Spleen (tissue), 11 donors: ENCODE measurements at regions not wholly inside any gene's neighbourhood (a gene's known extent, or its start where the extent isn't known, plus 50 kb on each side); places are given as distances from the start of the nearest gene placed in this dataset.
"Not testable (repeated sequence)": the region's sequence is repeated elsewhere in the genome, so short reads cannot be mapped to it uniquely, and the experiment has no call there.

Experiments used
- DNase-seq: peaks from one replicate; pipeline ENCODE4 v3.0.0-alpha.2; 2020
- H3K27ac ChIP-seq, 8 donors: fragments of 200-600 bp; sonication (generic) in 7 of 8; 1 replicate in 4 of 8; 2 replicates in 4 of 8; pipeline versions ENCODE4 v1.5.0 to v1.8.0; 2016 to 2021; ENCODE audit warnings: inconsistent platforms in 4 of 8, mild to moderate bottlenecking in 4 of 8, moderate library complexity in 1 of 8
- H3K27me3 ChIP-seq, 7 donors: fragments of 200-600 bp; sonication (generic) in 6 of 7; replicated peaks in 1 of 7; 1 replicate in 4 of 7; 2 replicates in 3 of 7; pipeline versions ENCODE4 v1.5.0 to v1.8.0; 2016 to 2021; ENCODE audit warnings: inconsistent platforms in 3 of 7, mild to moderate bottlenecking in 1 of 7
- H3K36me3 ChIP-seq, 6 donors: fragments of 200-600 bp; sonication (generic) in 5 of 6; 1 replicate in 4 of 6; 2 replicates in 2 of 6; pipeline versions ENCODE4 v1.5.0 to v1.8.0; 2016 to 2021; ENCODE audit warnings: inconsistent platforms in 2 of 6
- H3K4me1 ChIP-seq, 6 donors: fragments of 200-600 bp; sonication (generic) in 5 of 6; 1 replicate in 3 of 6; 2 replicates in 3 of 6; pipeline versions ENCODE4 v1.5.0 to v1.8.0; 2016 to 2021; ENCODE audit warnings: inconsistent platforms in 3 of 6
- H3K4me3 ChIP-seq, 8 donors: fragments of 200-600 bp; sonication (generic) in 7 of 8; 1 replicate in 4 of 8; 2 replicates in 4 of 8; pipeline versions ENCODE4 v1.5.0 to v1.8.0; 2016 to 2021; ENCODE audit warnings: inconsistent platforms in 4 of 8, mild to moderate bottlenecking in 4 of 8, moderate library complexity in 2 of 8
- H3K9me3 ChIP-seq, 8 donors: fragments of 200-600 bp; sonication (generic) in 7 of 8; 1 replicate in 4 of 8; 2 replicates in 4 of 8; pipeline versions ENCODE4 v1.5.0 to v1.8.0; 2016 to 2021; ENCODE audit warnings: inconsistent platforms in 4 of 8
- POLR2A ChIP-seq, 3 donors: fragments of 450-650 bp; IDR thresholded peaks; one replicate each; pipeline ENCODE4 v1.5.1; 2017; ENCODE audit warnings: antibody characterized with exemption in 3 of 3, mild to moderate bottlenecking in 1 of 3
- POLR2AphosphoS5 ChIP-seq, 3 donors: sonication (generic); formaldehyde crosslinking; IDR thresholded peaks; one replicate each; pipeline ENCODE4 v1.5.1; 2017; ENCODE audit warnings: antibody characterized with exemption in 3 of 3
- WGBS, 5 donors: extraction: QIAGEN DNeasy Blood & Tissue Kit in 3 of 5; methylation state at CpG; one replicate each; pipeline versions ENCODE4 v1.1.5 to v1.1.7; 2013 to 2018; 5-methylcytosine and 5-hydroxymethylcytosine counted together
- intact Hi-C: fragments of 100-400 bp; cut with DNase I; formaldehyde crosslinking; loops from one replicate; pipeline ENCODE4 v1.15.0; 2023; ENCODE audit warnings: low total_unique reads
- TF ChIP-seq, protein P1 (sequence below), 11 experiments: fragments of 200-600 bp in 7 of 11; fragments of 450-650 bp in 4 of 11; sonication (generic) in 4 of 11; IDR thresholded peaks in 8 of 11; conservative IDR thresholded peaks in 3 of 11; 1 replicate in 7 of 11; 2 replicates in 4 of 11; pipeline versions ENCODE4 v1.4.0 to v1.8.0; 2016 to 2021; ENCODE audit warnings: antibody characterized with exemption in 11 of 11, inconsistent platforms in 4 of 11, mild to moderate bottlenecking in 1 of 11
- donor health status: healthy with polysubstance abuse.
- donor health status: DM: no; HTN: no; CAD: no; lungs with moderate emphysema.
- donor health status: DM: no; HTN: no; CAD: no.
- donor health status: Bipolar disorder and iron deficiency.
- donor health status: healthy.
- donor health status: DM: no; HTN: no; CAD: no.
- donor health status: DM: yes; HTN: yes; CAD: no.

DNA sequence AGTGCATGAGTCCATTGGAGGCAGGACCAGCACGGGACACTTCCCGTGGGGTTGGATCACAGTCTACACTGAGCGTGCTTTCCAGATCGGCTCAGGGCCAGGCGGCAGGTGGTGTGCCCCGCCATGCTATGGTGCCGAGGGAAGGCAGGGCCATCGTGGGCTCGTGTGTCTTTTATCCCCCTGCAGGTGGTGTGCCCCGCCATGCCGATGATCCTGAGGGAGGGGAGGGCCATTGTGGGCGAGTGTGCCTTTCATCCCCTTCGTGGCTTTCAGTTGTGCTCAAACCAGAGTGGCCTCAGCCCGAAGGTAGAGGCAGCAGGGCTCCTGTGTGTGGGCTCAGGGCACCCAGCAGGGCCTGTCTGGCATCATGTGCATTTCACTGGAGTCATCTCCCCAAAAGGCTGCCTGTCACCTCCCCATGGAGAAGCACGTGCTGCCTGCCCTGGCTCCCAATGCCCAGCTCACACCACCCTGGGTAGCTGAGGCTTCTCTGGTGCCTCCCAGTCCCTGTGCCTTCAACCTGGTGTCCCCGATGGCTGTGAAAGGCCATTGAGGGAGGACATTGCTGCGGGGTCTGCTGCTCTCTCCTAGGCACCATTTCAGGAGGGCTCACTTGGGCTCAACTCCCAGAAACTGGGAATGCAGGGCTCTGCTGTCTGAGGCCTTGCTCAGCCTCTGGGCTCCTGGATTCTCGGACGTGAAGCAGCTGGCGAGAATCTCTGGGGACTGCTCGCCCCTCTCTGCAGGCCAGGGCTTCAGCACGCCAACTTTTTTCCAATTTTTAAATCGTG, 207.6 kb downstream of the NPIPB11 start:
- WGBS, 5 donors, result 86 to 96% (median 89%) methylated on average over 14 to 23 of the region's 23 CpGs
- no peaks in the 10 kb centered on the region for H3K27me3 ChIP-seq
- no peak overlapping the region for H3K4me3 ChIP-seq
- H3K4me1 ChIP-seq, result no peaks in the 10 kb centered on the region
- H3K9me3 ChIP-seq, result no peaks in the 10 kb centered on the region
- DNase-seq, result peak; percentile 56
- peaks cover 0 to 5% (median 0%) of the 10 kb centered on the region in 6 donors for H3K36me3 ChIP-seq
- intact Hi-C loops, result no loop called here
- H3K27ac ChIP-seq, result peak overlapping the region in 2 of 8 donors; percentile 14 to 30
- no peak for TF ChIP-seq POLR2AphosphoS5 (IDR thresholded peaks at IDR 0.05)

- TF ChIP-seq POLR2A (IDR thresholded peaks at IDR 0.05), result no peak
- TF ChIP-seq POLR2AphosphoS5 (IDR thresholded peaks at IDR 0.05), result no peak
- TF ChIP-seq, protein P1, sequence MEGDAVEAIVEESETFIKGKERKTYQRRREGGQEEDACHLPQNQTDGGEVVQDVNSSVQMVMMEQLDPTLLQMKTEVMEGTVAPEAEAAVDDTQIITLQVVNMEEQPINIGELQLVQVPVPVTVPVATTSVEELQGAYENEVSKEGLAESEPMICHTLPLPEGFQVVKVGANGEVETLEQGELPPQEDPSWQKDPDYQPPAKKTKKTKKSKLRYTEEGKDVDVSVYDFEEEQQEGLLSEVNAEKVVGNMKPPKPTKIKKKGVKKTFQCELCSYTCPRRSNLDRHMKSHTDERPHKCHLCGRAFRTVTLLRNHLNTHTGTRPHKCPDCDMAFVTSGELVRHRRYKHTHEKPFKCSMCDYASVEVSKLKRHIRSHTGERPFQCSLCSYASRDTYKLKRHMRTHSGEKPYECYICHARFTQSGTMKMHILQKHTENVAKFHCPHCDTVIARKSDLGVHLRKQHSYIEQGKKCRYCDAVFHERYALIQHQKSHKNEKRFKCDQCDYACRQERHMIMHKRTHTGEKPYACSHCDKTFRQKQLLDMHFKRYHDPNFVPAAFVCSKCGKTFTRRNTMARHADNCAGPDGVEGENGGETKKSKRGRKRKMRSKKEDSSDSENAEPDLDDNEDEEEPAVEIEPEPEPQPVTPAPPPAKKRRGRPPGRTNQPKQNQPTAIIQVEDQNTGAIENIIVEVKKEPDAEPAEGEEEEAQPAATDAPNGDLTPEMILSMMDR (IDR thresholded peaks at IDR 0.05 in 8 of 11, conservative IDR thresholded peaks at IDR 0.05 in 3 of 11), result no peak
- 90 to 100% (median 97%) methylated on average over 4 of the region's 4 CpGs for WGBS, 5 donors
- H3K4me3 ChIP-seq, result no peak overlapping the region
- H3K4me1 ChIP-seq, result no peaks in the 10 kb centered on the region
- no peaks in the 10 kb centered on the region for H3K27me3 ChIP-seq
- H3K36me3 ChIP-seq, result peaks cover 0 to 12% (median 0%) of the 10 kb centered on the region in 6 donors
- DNase-seq, result no peak
- intact Hi-C loops, result no loop called here
- H3K27ac ChIP-seq, result no peak overlapping the region
- H3K9me3 ChIP-seq, result no peaks in the 10 kb centered on the region
These were observed 208.3 kb downstream of the NPIPB11 start for GRCh38 chr16:29198231-29198630.

- H3K27me3 ChIP-seq, intact Hi-C loops, H3K4me3 ChIP-seq, H3K9me3 ChIP-seq, H3K27ac ChIP-seq, H3K4me1 ChIP-seq: not testable (repeated sequence)
- peaks cover 0 to 13% (median 0%) of the 10 kb centered on the region in 6 donors for H3K36me3 ChIP-seq
- peak; percentile 20 for DNase-seq
- 93 to 98% (median 97%) methylated on average over 5 of the region's 5 CpGs for WGBS, 5 donors
These were observed 208.9 kb downstream of the NPIPB11 start for GRCh38 chr16:29197494-29198100.

- intact Hi-C loops, H3K4me1 ChIP-seq, H3K27me3 ChIP-seq, DNase-seq, H3K4me3 ChIP-seq, H3K9me3 ChIP-seq, H3K27ac ChIP-seq: not testable (repeated sequence)
- 92 to 100% (median 95%) methylated on average over 1 of the region's 1 CpG for WGBS, 5 donors
- peaks cover 0 to 13% (median 0%) of the 10 kb centered on the region in 6 donors for H3K36me3 ChIP-seq
These were observed 209.8 kb downstream of the NPIPB11 start for GRCh38 chr16:29196746-29197145.

GRCh38 chr16:29195116-29195872, 210.4 kb downstream of the LAT start:
- H3K9me3 ChIP-seq, DNase-seq, intact Hi-C loops, H3K27ac ChIP-seq, H3K36me3 ChIP-seq, H3K27me3 ChIP-seq, H3K4me1 ChIP-seq, H3K4me3 ChIP-seq: not testable (repeated sequence)
- 79 to 93% (median 84%) methylated on average over 18 to 19 of the region's 19 CpGs for WGBS, 5 donors

DNA sequence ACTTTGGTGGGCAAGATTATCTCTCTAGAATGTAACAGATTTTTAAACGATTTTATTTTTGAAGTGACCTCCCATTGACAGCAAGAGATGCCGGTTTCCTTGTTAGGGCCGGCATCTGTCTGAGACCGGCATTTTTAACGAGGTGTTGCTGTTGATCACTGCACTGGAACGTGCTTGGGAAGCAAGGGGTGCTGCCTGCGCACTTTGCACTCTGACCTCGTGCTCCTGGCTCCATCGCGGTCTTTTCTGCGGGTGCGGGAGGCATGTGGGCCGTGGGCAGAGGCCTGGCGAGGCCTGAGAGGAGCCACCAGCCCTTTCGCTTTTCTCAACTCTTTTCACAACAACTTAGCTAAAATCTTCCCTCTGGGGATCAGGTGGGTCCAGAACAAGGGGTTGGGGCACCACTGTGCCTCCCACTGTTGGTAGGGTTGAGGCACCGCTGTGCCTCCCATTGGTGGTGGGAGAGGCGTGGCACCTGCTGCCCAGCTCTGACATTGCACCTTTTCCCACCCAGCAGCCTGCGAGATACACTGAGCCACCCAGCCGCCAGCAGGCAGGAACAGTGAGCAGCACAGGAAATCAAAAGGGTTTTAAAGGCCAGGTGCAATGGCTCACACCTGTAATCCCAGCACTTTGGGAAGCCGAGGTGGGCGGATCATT, 209.5 kb downstream of the LAT start:
- WGBS, 5 donors, result 89 to 93% (median 89%) methylated on average over 14 to 18 of the region's 21 CpGs
- H3K9me3 ChIP-seq, H3K27me3 ChIP-seq, H3K4me1 ChIP-seq, H3K4me3 ChIP-seq, H3K27ac ChIP-seq, H3K36me3 ChIP-seq, intact Hi-C loops: not testable (repeated sequence)
- DNase-seq, result peak; percentile 30

- 89 to 95% (median 90%) methylated on average over 12 to 13 of the region's 13 CpGs for WGBS, 5 donors
- intact Hi-C loops, H3K27ac ChIP-seq, H3K4me3 ChIP-seq, H3K9me3 ChIP-seq, H3K36me3 ChIP-seq, H3K4me1 ChIP-seq, H3K27me3 ChIP-seq: not testable (repeated sequence)
- peak; percentile 32 for DNase-seq
These were observed 208.8 kb downstream of the LAT start for GRCh38 chr16:29193634-29194033.

DNA sequence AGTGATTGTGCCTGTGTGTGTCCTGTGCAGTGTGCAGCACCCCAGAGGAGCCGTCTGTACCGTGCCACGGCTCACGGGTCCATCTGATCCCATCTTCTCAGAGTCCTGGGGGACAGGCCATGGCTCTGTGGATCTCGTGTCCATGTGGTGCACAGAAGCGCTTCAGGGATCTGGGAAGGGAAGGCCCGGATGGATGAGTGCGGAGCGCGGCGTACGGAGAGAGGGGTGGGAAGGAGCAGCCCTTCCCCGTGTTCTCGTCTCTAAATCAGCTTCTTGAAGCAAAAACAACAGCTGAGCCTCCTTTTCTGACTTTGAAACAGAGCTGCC, 208.4 kb downstream of the LAT start:
- H3K27me3 ChIP-seq, H3K9me3 ChIP-seq, H3K4me3 ChIP-seq, intact Hi-C loops, DNase-seq, H3K4me1 ChIP-seq, H3K36me3 ChIP-seq, H3K27ac ChIP-seq: not testable (repeated sequence)
- 95 to 98% (median 95%) methylated on average over 14 of the region's 14 CpGs for WGBS, 5 donors
